ENCODE measurements at regions not wholly inside any gene's neighbourhood (a gene's known extent, or its start where the extent isn't known, plus 50 kb on each side); places are given as distances from the start of the nearest gene placed in this dataset.

DNA sequence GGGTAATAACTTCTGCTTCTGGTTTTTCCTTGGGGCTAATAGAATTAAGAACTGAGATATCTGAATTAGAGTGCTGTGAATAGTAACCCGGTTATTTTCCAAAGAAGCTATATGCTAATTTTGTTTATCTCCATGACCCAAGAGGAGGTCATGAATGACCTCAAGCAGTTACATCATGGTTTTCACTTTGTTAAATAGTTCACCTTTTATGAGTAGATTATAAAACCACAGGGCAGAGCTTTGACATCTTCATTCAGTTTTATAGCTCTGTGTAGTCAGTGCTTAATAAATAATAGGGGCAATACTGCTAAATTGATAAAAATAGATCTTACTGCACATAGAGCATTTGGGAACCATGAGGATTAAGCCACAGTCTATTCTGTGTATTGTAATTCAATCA is 462.2 kb downstream of the LRIG3 start:
- TF ChIP-seq, protein P1, sequence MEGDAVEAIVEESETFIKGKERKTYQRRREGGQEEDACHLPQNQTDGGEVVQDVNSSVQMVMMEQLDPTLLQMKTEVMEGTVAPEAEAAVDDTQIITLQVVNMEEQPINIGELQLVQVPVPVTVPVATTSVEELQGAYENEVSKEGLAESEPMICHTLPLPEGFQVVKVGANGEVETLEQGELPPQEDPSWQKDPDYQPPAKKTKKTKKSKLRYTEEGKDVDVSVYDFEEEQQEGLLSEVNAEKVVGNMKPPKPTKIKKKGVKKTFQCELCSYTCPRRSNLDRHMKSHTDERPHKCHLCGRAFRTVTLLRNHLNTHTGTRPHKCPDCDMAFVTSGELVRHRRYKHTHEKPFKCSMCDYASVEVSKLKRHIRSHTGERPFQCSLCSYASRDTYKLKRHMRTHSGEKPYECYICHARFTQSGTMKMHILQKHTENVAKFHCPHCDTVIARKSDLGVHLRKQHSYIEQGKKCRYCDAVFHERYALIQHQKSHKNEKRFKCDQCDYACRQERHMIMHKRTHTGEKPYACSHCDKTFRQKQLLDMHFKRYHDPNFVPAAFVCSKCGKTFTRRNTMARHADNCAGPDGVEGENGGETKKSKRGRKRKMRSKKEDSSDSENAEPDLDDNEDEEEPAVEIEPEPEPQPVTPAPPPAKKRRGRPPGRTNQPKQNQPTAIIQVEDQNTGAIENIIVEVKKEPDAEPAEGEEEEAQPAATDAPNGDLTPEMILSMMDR (IDR thresholded peaks at IDR 0.05; ENCODE audit: insufficient read depth, low read length): no peak
- TF ChIP-seq, protein P2, sequence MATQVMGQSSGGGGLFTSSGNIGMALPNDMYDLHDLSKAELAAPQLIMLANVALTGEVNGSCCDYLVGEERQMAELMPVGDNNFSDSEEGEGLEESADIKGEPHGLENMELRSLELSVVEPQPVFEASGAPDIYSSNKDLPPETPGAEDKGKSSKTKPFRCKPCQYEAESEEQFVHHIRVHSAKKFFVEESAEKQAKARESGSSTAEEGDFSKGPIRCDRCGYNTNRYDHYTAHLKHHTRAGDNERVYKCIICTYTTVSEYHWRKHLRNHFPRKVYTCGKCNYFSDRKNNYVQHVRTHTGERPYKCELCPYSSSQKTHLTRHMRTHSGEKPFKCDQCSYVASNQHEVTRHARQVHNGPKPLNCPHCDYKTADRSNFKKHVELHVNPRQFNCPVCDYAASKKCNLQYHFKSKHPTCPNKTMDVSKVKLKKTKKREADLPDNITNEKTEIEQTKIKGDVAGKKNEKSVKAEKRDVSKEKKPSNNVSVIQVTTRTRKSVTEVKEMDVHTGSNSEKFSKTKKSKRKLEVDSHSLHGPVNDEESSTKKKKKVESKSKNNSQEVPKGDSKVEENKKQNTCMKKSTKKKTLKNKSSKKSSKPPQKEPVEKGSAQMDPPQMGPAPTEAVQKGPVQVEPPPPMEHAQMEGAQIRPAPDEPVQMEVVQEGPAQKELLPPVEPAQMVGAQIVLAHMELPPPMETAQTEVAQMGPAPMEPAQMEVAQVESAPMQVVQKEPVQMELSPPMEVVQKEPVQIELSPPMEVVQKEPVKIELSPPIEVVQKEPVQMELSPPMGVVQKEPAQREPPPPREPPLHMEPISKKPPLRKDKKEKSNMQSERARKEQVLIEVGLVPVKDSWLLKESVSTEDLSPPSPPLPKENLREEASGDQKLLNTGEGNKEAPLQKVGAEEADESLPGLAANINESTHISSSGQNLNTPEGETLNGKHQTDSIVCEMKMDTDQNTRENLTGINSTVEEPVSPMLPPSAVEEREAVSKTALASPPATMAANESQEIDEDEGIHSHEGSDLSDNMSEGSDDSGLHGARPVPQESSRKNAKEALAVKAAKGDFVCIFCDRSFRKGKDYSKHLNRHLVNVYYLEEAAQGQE (IDR thresholded peaks at IDR 0.05; ENCODE audit: insufficient replicate concordance, low read depth): no peak
- TF ChIP-seq SPI1 (IDR thresholded peaks at IDR 0.05; ENCODE audit: borderline replicate concordance, low read depth): no peak

Measured in HL-60 (cell line).